Endothelial cell of umbilical vein (primary cell): ENCODE measurements at regions not wholly inside any gene's neighbourhood (a gene's known extent, or its start where the extent isn't known, plus 50 kb on each side); places are given as distances from the start of the nearest gene placed in this dataset.
A peak's percentile ranks its signal among the peaks of the same experiment; 100 is the strongest.

Experiments
- BruUV-seq: library from RNA; stranded (reverse); fragments of 400-500 nt; replicated peaks from 2 replicates; lab custom pipeline; 2021; lab: Mats Ljungman, UMichigan
- CTCF ChIA-PET: fragments of 300-600, 350-600 bp; sonication (Branson Sonifier 250); formaldehyde crosslinking; loops from one replicate; lab custom pipeline; 2021; ENCODE audit warnings: antibody characterized with exemption, inconsistent platforms; lab: Charles Lee
- POLR2A ChIA-PET: fragments of 300-600, 350-600 bp; sonication (Branson Sonifier 250); formaldehyde crosslinking; loops from one replicate; lab custom pipeline; 2021; ENCODE audit warnings: antibody characterized with exemption, inconsistent platforms; lab: Charles Lee
- DNase-seq: peaks from one replicate; pipeline ENCODE4 v3.0.0-alpha.2; 2011; ENCODE audit warnings: low read depth, low spot score
- FAIRE-seq: peaks from 2 replicates; lab custom pipeline; 2011; peaks lifted over from hg19 to GRCh38; lab: Jason Lieb, UNC
- H2AFZ ChIP-seq: 2 replicates; pipeline ENCODE4 v1.6.0; 2012; ENCODE audit warnings: low read depth, low read length, control low read depth, inconsistent platforms
- H3K27ac ChIP-seq: 2 replicates; pipeline ENCODE4 v1.5.1; 2011; ENCODE audit warnings: low read depth, mild to moderate bottlenecking, control low read depth, low read length, moderate library complexity; ENCODE audit not compliant: insufficient read depth
- H3K27me3 ChIP-seq, 2 experiments: 2 replicates each; pipeline versions ENCODE4 v1.6.0 to v1.6.1; 2011; ENCODE audit warnings: low read length in 2 of 2, mixed read lengths in 1 of 2; ENCODE audit not compliant: control insufficient read depth in 2 of 2, insufficient read depth in 2 of 2
- H3K36me3 ChIP-seq, 2 experiments: 2 replicates in 1 of 2; 3 replicates in 1 of 2; pipeline ENCODE4 v1.5.1; 2011; ENCODE audit warnings: low read length in 2 of 2, mild to moderate bottlenecking in 1 of 2, moderate library complexity in 1 of 2; ENCODE audit not compliant: control insufficient read depth in 2 of 2, insufficient read depth in 2 of 2; ENCODE audit errors: extremely low read depth in 1 of 2
- H3K4me1 ChIP-seq: 3 replicates; pipeline ENCODE4 v1.5.1; 2011; ENCODE audit warnings: mild to moderate bottlenecking, low read length; ENCODE audit not compliant: control insufficient read depth, insufficient read depth; ENCODE audit errors: extremely low read depth
- H3K4me2 ChIP-seq: 2 replicates; pipeline ENCODE4 v1.6.1; 2011; ENCODE audit warnings: low read length, control low read depth, mixed read lengths; ENCODE audit not compliant: insufficient read depth
- H3K4me3 ChIP-seq, 3 experiments: fragments of 200-600 bp in 1 of 3; sonication (generic), shearing (Covaris generic) in 1 of 3; replicated peaks in 1 of 3; 2 replicates each; pipeline ENCODE4 v1.5.1; 2011 to 2016; ENCODE audit warnings: control low read depth in 3 of 3, low read length in 3 of 3, mild to moderate bottlenecking in 2 of 3, inconsistent platforms in 1 of 3, low read depth in 1 of 3, moderate library complexity in 1 of 3; ENCODE audit not compliant: insufficient read depth in 1 of 3
- H3K79me2 ChIP-seq: 2 replicates; pipeline ENCODE4 v1.6.0; 2012; ENCODE audit warnings: low read length, inconsistent platforms; ENCODE audit not compliant: control insufficient read depth, insufficient read depth
- H3K9ac ChIP-seq: replicated peaks from 2 replicates; pipeline ENCODE3; 2011; ENCODE audit warnings: low read length, control low read depth; ENCODE audit not compliant: insufficient read depth; ENCODE audit errors: extremely low read depth
- H3K9me1 ChIP-seq: replicated peaks from 3 replicates; pipeline ENCODE4 v1.6.0; 2011; ENCODE audit warnings: mild to moderate bottlenecking, low read length; ENCODE audit not compliant: control insufficient read depth, insufficient read depth; ENCODE audit errors: extremely low read depth
- H3K9me3 ChIP-seq: replicated peaks from 2 replicates; pipeline ENCODE4 v1.5.1; 2012; ENCODE audit warnings: low read length, inconsistent platforms; ENCODE audit not compliant: control insufficient read depth, insufficient read depth
- H4K20me1 ChIP-seq: replicated peaks from 2 replicates; pipeline ENCODE3; 2011; ENCODE audit warnings: mild to moderate bottlenecking, low read length; ENCODE audit not compliant: control insufficient read depth, insufficient read depth; ENCODE audit errors: extremely low read depth
- CTCF ChIP-seq, 2 donors: IDR thresholded peaks; 1 replicate in 1 of 2; 2 replicates in 1 of 2; pipeline ENCODE4 v1.5.1; 2011; ENCODE audit warnings: low read length in 2 of 2, mild to moderate bottlenecking in 2 of 2, moderate library complexity in 2 of 2, control low read depth in 1 of 2, inconsistent platforms in 1 of 2, low read depth in 1 of 2; ENCODE audit not compliant: insufficient read depth in 1 of 2; ENCODE audit errors: extremely low read depth in 1 of 2
- EZH2 ChIP-seq: IDR thresholded peaks from 2 replicates; pipeline ENCODE4 v1.6.1; 2012; ENCODE audit warnings: borderline replicate concordance, low read depth, mild to moderate bottlenecking, moderate library complexity, low read length, inconsistent platforms; ENCODE audit not compliant: severe bottlenecking
- FOS ChIP-seq: IDR thresholded peaks from 2 replicates; pipeline ENCODE4 v1.6.1; 2011; ENCODE audit warnings: mild to moderate bottlenecking, low read length, moderate library complexity, borderline replicate concordance; ENCODE audit not compliant: insufficient read depth
- GATA2 ChIP-seq: IDR thresholded peaks from 2 replicates; pipeline ENCODE4 v1.7.0; 2011; ENCODE audit warnings: low read depth, mild to moderate bottlenecking, moderate library complexity, mixed read lengths, low read length; ENCODE audit not compliant: insufficient read length, insufficient read depth
- JUN ChIP-seq: IDR thresholded peaks from 2 replicates; pipeline ENCODE4 v1.6.1; 2011; ENCODE audit warnings: borderline replicate concordance, low read depth; ENCODE audit not compliant: insufficient read length, insufficient read depth
- MAX ChIP-seq: IDR thresholded peaks from 2 replicates; pipeline ENCODE4 v1.6.1; 2011; ENCODE audit not compliant: insufficient read depth, insufficient read length
- MYC ChIP-seq: IDR thresholded peaks from one replicate; pipeline ENCODE4 v1.6.1; 2011; ENCODE audit warnings: mild to moderate bottlenecking, low read depth, low read length
- POLR2A ChIP-seq: IDR thresholded peaks from 2 replicates; pipeline ENCODE4 v1.6.1; 2012; ENCODE audit warnings: low read depth, mild to moderate bottlenecking, control low read depth, low read length
- POLR2AphosphoS5 ChIP-seq: IDR thresholded peaks from 2 replicates; pipeline ENCODE4 v1.6.1; 2012; ENCODE audit warnings: low read depth, mild to moderate bottlenecking, control low read depth, low read length, moderate library complexity; ENCODE audit not compliant: insufficient read depth
- dilution Hi-C: fragments of 300-500 bp; cut with MboI; formaldehyde crosslinking; loops from one replicate; pipeline ENCODE4 v1.15.0; 2019; ENCODE audit warnings: low sequenced_read_pairs; ENCODE audit not compliant: extremely low pct_ligation_motif_present
- intact Hi-C: fragments of 100-400 bp; cut with micrococcal nuclease; formaldehyde crosslinking; loops from one replicate; pipeline ENCODE4 v1.10.0; 2022

GRCh38 chr13:72221276-72221962, 354.4 kb upstream of the DACH1 start:
- no peaks in the 10 kb centered on the region for H3K27me3 ChIP-seq
- no peak overlapping the region for H2AFZ ChIP-seq
- CTCF ChIA-PET: interaction anchor here (1.7 kb wide), 1 partner anchor 10 kb away, joined by 6 read pairs; no protein-coding TSS in a partner anchor
- no peak overlapping the region for H3K9ac ChIP-seq
- peak; percentile 28 for DNase-seq
- dilution Hi-C loops: no loop called here
- POLR2A ChIA-PET: no interaction called here
- H4K20me1 ChIP-seq: no peaks in the 10 kb centered on the region
- H3K4me3 ChIP-seq: no peak overlapping the region
- BruUV-seq: no TSS peak
- TF ChIP-seq CTCF (IDR thresholded peaks at IDR 0.05; ENCODE audit: extremely low read depth in 1 of 2, insufficient read depth in 1 of 2, low read depth in 1 of 2, low read length in 2 of 2): peak; percentile 65 to 84
- TF ChIP-seq EZH2: no peak
- no peak overlapping the region for H3K27ac ChIP-seq
- no peaks in the 10 kb centered on the region for H3K36me3 ChIP-seq
- H3K79me2 ChIP-seq: no peaks in the 10 kb centered on the region
- H3K4me2 ChIP-seq: no peak overlapping the region
- no peaks in the 10 kb centered on the region for H3K9me3 ChIP-seq
- no peaks in the 10 kb centered on the region for H3K4me1 ChIP-seq
- intact Hi-C loops: no loop called here
- peak; percentile 76 for FAIRE-seq
- H3K9me1 ChIP-seq: no peaks in the 10 kb centered on the region

- Histone ChIP-seq H3K4me3 (no peak overlapping the region), H4K20me1 (no peaks in the 10 kb centered on the region), H3K4me2 (no peak overlapping the region), H3K79me2 (no peaks in the 10 kb centered on the region), H3K9me3 (no peaks in the 10 kb centered on the region), H3K27ac (no peak overlapping the region), H2AFZ (no peak overlapping the region), H3K9ac (no peak overlapping the region), H3K9me1 (no peaks in the 10 kb centered on the region), H3K4me1 (no peaks in the 10 kb centered on the region), H3K36me3 (no peaks in the 10 kb centered on the region), H3K27me3 (no peaks in the 10 kb centered on the region)
- DNase-seq (no peak), FAIRE-seq (no peak)
- dilution Hi-C loops (no loop called here), intact Hi-C loops (no loop called here)
- ChIA-PET CTCF (no interaction called here), POLR2A (no interaction called here)
- BruUV-seq: no TSS peak
- no peak for TF ChIP-seq MAX
- no peak for TF ChIP-seq FOS
- no peak for TF ChIP-seq GATA2
- no peak for TF ChIP-seq MYC
- no peak for TF ChIP-seq EZH2
- TF ChIP-seq POLR2AphosphoS5: no peak
- no peak for TF ChIP-seq POLR2A
- TF ChIP-seq JUN: no peak
- TF ChIP-seq CTCF (IDR thresholded peaks at IDR 0.05; ENCODE audit: extremely low read depth in 1 of 2, insufficient read depth in 1 of 2, low read depth in 1 of 2, low read length in 2 of 2): no peak
These were observed 352.0 kb upstream of the DACH1 start for GRCh38 chr13:72218966-72219365.
